Skeletal muscle cell (primary cell): ENCODE measurements at regions not wholly inside any gene's neighbourhood (a gene's known extent, or its start where the extent isn't known, plus 50 kb on each side); places are given as distances from the start of the nearest gene placed in this dataset.

Experiments
- DNase-seq: peaks from one replicate; pipeline ENCODE4 v3.0.0-alpha.2; 2010; ENCODE audit warnings: low read depth
- H3K4me3 ChIP-seq: 2 replicates; pipeline ENCODE4 v1.5.1; 2011; ENCODE audit warnings: low read depth, mild to moderate bottlenecking, control low read depth, low read length, moderate library complexity

- no peak overlapping the region for H3K4me3 ChIP-seq
- DNase-seq, result no peak
These were observed 206.1 kb upstream of the ANKRD50 start for GRCh38 chr4:124918559-124919122.

GRCh38 chr4:124915073-124915472 lies 202.5 kb upstream of the ANKRD50 start:
- DNase-seq, result no peak

GRCh38 chr4:124913237-124913636 lies 200.7 kb upstream of the ANKRD50 start:
- H3K4me3 ChIP-seq, result no peak overlapping the region
- DNase-seq, result no peak

More at GRCh38 chr4:124915073-124915472, 202.5 kb upstream of the ANKRD50 start:
- H3K4me3 ChIP-seq, result no peak overlapping the region

GRCh38 chr4:124910327-124910726 lies 197.8 kb upstream of the ANKRD50 start:
- DNase-seq, result no peak
- H3K4me3 ChIP-seq, result no peak overlapping the region

GRCh38 chr4:124907881-124908280 lies 195.3 kb upstream of the ANKRD50 start:
- DNase-seq, result peak; percentile 76
- H3K4me3 ChIP-seq, result no peak overlapping the region

GRCh38 chr4:124905441-124905840 lies 192.9 kb upstream of the ANKRD50 start:
- no peak for DNase-seq
- H3K4me3 ChIP-seq, result no peak overlapping the region

- DNase-seq, result no peak
- H3K4me3 ChIP-seq, result no peak overlapping the region
These were observed 192.3 kb upstream of the ANKRD50 start for GRCh38 chr4:124904723-124905388.

GRCh38 chr4:124903995-124904722 lies 191.6 kb upstream of the ANKRD50 start:
- peak overlapping the region; percentile 27 for H3K4me3 ChIP-seq
- DNase-seq, result peak; percentile 59

GRCh38 chr4:124902001-124902515 lies 189.5 kb upstream of the ANKRD50 start:
- H3K4me3 ChIP-seq, result no peak overlapping the region
- no peak for DNase-seq

GRCh38 chr4:124899997-124900396 lies 187.5 kb upstream of the ANKRD50 start:
- DNase-seq, result no peak
- H3K4me3 ChIP-seq, result no peak overlapping the region

GRCh38 chr4:124890522-124890921 lies 178.0 kb upstream of the ANKRD50 start:
- DNase-seq, result no peak

GRCh38 chr4:124887739-124888138 lies 175.2 kb upstream of the ANKRD50 start:
- no peak for DNase-seq
- no peak overlapping the region for H3K4me3 ChIP-seq

More at GRCh38 chr4:124890522-124890921, 178.0 kb upstream of the ANKRD50 start:
- no peak overlapping the region for H3K4me3 ChIP-seq

- H3K4me3 ChIP-seq, result no peak overlapping the region
- no peak for DNase-seq
These were observed 171.8 kb upstream of the ANKRD50 start for GRCh38 chr4:124884316-124884715.

GRCh38 chr4:124883632-124884031 lies 171.1 kb upstream of the ANKRD50 start:
- no peak overlapping the region for H3K4me3 ChIP-seq
- DNase-seq, result peak; percentile 42

GRCh38 chr4:124879195-124879594 lies 166.7 kb upstream of the ANKRD50 start:
- no peak overlapping the region for H3K4me3 ChIP-seq
- no peak for DNase-seq

GRCh38 chr4:124874172-124874450 lies 161.6 kb upstream of the ANKRD50 start:
- no peak for DNase-seq
- H3K4me3 ChIP-seq, result no peak overlapping the region

GRCh38 chr4:124873361-124874171 lies 161.0 kb upstream of the ANKRD50 start:
- DNase-seq, result no peak
- H3K4me3 ChIP-seq, result no peak overlapping the region

GRCh38 chr4:124872659-124873058 lies 160.1 kb upstream of the ANKRD50 start:
- no peak overlapping the region for H3K4me3 ChIP-seq
- DNase-seq, result no peak

- H3K4me3 ChIP-seq, result no peak overlapping the region
- no peak for DNase-seq
These were observed 157.5 kb upstream of the ANKRD50 start for GRCh38 chr4:124869961-124870495.

GRCh38 chr4:124868495-124868894 lies 156.0 kb upstream of the ANKRD50 start:
- DNase-seq, result no peak
- no peak overlapping the region for H3K4me3 ChIP-seq
